Colonic mucosa (tissue), 4 donors: ENCODE measurements at regions not wholly inside any gene's neighbourhood (a gene's known extent, or its start where the extent isn't known, plus 50 kb on each side); places are given as distances from the start of the nearest gene placed in this dataset.

Experiments
- DNase-seq: peaks from one replicate; pipeline ENCODE4 v3.0.0-alpha.2; 2020
- H3K27ac ChIP-seq: fragments of 200-600 bp; one replicate; pipeline ENCODE4 v1.8.0; 2021
- H3K27me3 ChIP-seq: fragments of 200-600 bp; one replicate; pipeline ENCODE4 v1.8.0; 2021
- H3K36me3 ChIP-seq: fragments of 200-600 bp; one replicate; pipeline ENCODE4 v1.8.0; 2021
- H3K4me1 ChIP-seq: fragments of 200-600 bp; one replicate; pipeline ENCODE4 v1.8.0; 2021; ENCODE audit warnings: mild to moderate bottlenecking
- H3K4me3 ChIP-seq: fragments of 200-600 bp; one replicate; pipeline ENCODE4 v1.8.0; 2021
- H3K9ac ChIP-seq, 2 donors: one replicate each; pipeline ENCODE4 v1.7.0; 2013; ENCODE audit warnings: control low read depth in 2 of 2, low read depth in 2 of 2, low read length in 2 of 2
- H3K9me3 ChIP-seq: fragments of 200-600 bp; one replicate; pipeline ENCODE4 v1.8.0; 2021
- CTCF ChIP-seq: fragments of 200-600 bp; IDR thresholded peaks from one replicate; pipeline ENCODE4 v1.8.0; 2022; ENCODE audit warnings: antibody characterized with exemption, mild to moderate bottlenecking
- intact Hi-C: fragments of 100-400 bp; cut with DNase I; formaldehyde crosslinking; loops from one replicate; pipeline ENCODE4 v1.14.1; 2022
- donor health status: healthy.
- donor health status: DM: no; HTN: no; CAD: no.
- donor health status: DM: no; HTN: no; CAD: no.

- Histone ChIP-seq H3K36me3 (no peaks in the 10 kb centered on the region), H3K27me3 (no peaks in the 10 kb centered on the region), H3K4me3 (no peak overlapping the region), H3K27ac (no peak overlapping the region), H3K4me1 (no peaks in the 10 kb centered on the region), H3K9ac (no peak overlapping the region), H3K9me3 (no peaks in the 10 kb centered on the region)
- no peak for DNase-seq
- TF ChIP-seq CTCF, result no peak
- intact Hi-C loops, result no loop called here
Measured at GRCh38 chrX:122667667-122668066, 516.4 kb upstream of the GRIA3 start.

GRCh38 chrX:122703762-122704161 lies 480.3 kb upstream of the GRIA3 start:
- no peak for DNase-seq
- no peak for TF ChIP-seq CTCF
- no peak overlapping the region for H3K4me3 ChIP-seq
- no peak overlapping the region for H3K9ac ChIP-seq
- no peaks in the 10 kb centered on the region for H3K27me3 ChIP-seq
- no peak overlapping the region for H3K27ac ChIP-seq
- H3K4me1 ChIP-seq, result no peaks in the 10 kb centered on the region
- intact Hi-C loops, result no loop called here
- no peaks in the 10 kb centered on the region for H3K36me3 ChIP-seq
- H3K9me3 ChIP-seq, result no peaks in the 10 kb centered on the region

GRCh38 chrX:122739770-122740169 lies 444.3 kb upstream of the GRIA3 start:
- no peaks in the 10 kb centered on the region for H3K9me3 ChIP-seq
- H3K4me1 ChIP-seq, result no peaks in the 10 kb centered on the region
- H3K9ac ChIP-seq, result no peak overlapping the region
- intact Hi-C loops, result no loop called here
- no peak for DNase-seq
- TF ChIP-seq CTCF, result no peak
- no peak overlapping the region for H3K4me3 ChIP-seq
- no peaks in the 10 kb centered on the region for H3K27me3 ChIP-seq
- H3K27ac ChIP-seq, result no peak overlapping the region
- H3K36me3 ChIP-seq, result no peaks in the 10 kb centered on the region

- Histone ChIP-seq H3K9ac (no peak overlapping the region), H3K36me3 (no peaks in the 10 kb centered on the region), H3K4me3 (no peak overlapping the region), H3K27me3 (no peaks in the 10 kb centered on the region), H3K4me1 (no peaks in the 10 kb centered on the region), H3K27ac (no peak overlapping the region), H3K9me3 (no peaks in the 10 kb centered on the region)
- DNase-seq, result no peak
- intact Hi-C loops, result no loop called here
- no peak for TF ChIP-seq CTCF
Measured at GRCh38 chrX:122770581-122770980, 413.5 kb upstream of the GRIA3 start.

GRCh38 chrX:122771933-122772332 lies 412.1 kb upstream of the GRIA3 start:
- no peaks in the 10 kb centered on the region for H3K4me1 ChIP-seq
- intact Hi-C loops, result no loop called here
- TF ChIP-seq CTCF, result no peak
- no peak overlapping the region for H3K9ac ChIP-seq
- no peaks in the 10 kb centered on the region for H3K9me3 ChIP-seq
- H3K36me3 ChIP-seq, result no peaks in the 10 kb centered on the region
- H3K4me3 ChIP-seq, result no peak overlapping the region
- DNase-seq, result no peak
- no peaks in the 10 kb centered on the region for H3K27me3 ChIP-seq
- no peak overlapping the region for H3K27ac ChIP-seq

GRCh38 chrX:122777766-122778165 lies 406.3 kb upstream of the GRIA3 start:
- Histone ChIP-seq H3K4me3 (no peak overlapping the region), H3K27ac (no peak overlapping the region), H3K9ac (no peak overlapping the region), H3K27me3 (no peaks in the 10 kb centered on the region), H3K9me3 (no peaks in the 10 kb centered on the region), H3K4me1 (no peaks in the 10 kb centered on the region), H3K36me3 (no peaks in the 10 kb centered on the region)
- no peak for DNase-seq
- no peak for TF ChIP-seq CTCF
- intact Hi-C loops, result no loop called here
